Prostate gland (tissue), 2 donors: ENCODE measurements at regions not wholly inside any gene's neighbourhood (a gene's known extent, or its start where the extent isn't known, plus 50 kb on each side); places are given as distances from the start of the nearest gene placed in this dataset.

Experiments
- DNase-seq: peaks from one replicate; pipeline ENCODE4 v3.0.0-alpha.2; 2019; ENCODE audit warnings: low spot score
- H3K27ac ChIP-seq, 2 donors: fragments of 200-600 bp; sonication (generic); 2 replicates each; pipeline ENCODE4 v1.5.1; 2017 to 2019
- H3K27me3 ChIP-seq: fragments of 200-600 bp; sonication (generic); replicated peaks from 2 replicates; pipeline ENCODE4 v1.5.1; 2019; ENCODE audit not compliant: insufficient read depth
- H3K36me3 ChIP-seq, 2 donors: fragments of 200-600 bp; sonication (generic); 1 replicate in 1 of 2; 2 replicates in 1 of 2; pipeline versions ENCODE4 v1.5.1 to v1.8.1; 2017 to 2019
- H3K4me1 ChIP-seq: fragments of 200-600 bp; sonication (generic); replicated peaks from 2 replicates; pipeline ENCODE4 v1.5.1; 2019
- H3K4me3 ChIP-seq, 2 donors: fragments of 200-600 bp; sonication (generic); 2 replicates each; pipeline ENCODE4 v1.5.1; 2017 to 2019
- H3K9me3 ChIP-seq: fragments of 200-600 bp; sonication (generic); 2 replicates; pipeline ENCODE4 v1.5.1; 2017
- CTCF ChIP-seq, 4 experiments: fragments of 200-600 bp in 2 of 4; fragments of 450-650 bp in 2 of 4; sonication (generic) in 2 of 4; IDR thresholded peaks; 1 replicate in 3 of 4; 2 replicates in 1 of 4; pipeline ENCODE4 v1.5.1; 2016 to 2019; ENCODE audit warnings: antibody characterized with exemption in 4 of 4, mild to moderate bottlenecking in 2 of 4, moderate library complexity in 2 of 4
- POLR2A ChIP-seq: fragments of 450-650 bp; IDR thresholded peaks from one replicate; pipeline ENCODE4 v1.6.1; 2016; ENCODE audit warnings: antibody characterized with exemption, mild to moderate bottlenecking
- POLR2AphosphoS5 ChIP-seq: sonication (generic); formaldehyde crosslinking; IDR thresholded peaks from one replicate; pipeline ENCODE4 v1.6.1; 2017; ENCODE audit warnings: antibody characterized with exemption
- WGBS: methylation state at CpG from one replicate; pipeline ENCODE4 v1.1.5; 2018; 5-methylcytosine and 5-hydroxymethylcytosine counted together
- intact Hi-C: fragments of 100-400 bp; cut with DNase I; formaldehyde crosslinking; loops from one replicate; pipeline ENCODE4 v1.14.2; 2022

- Histone ChIP-seq H3K9me3 (no peaks in the 10 kb centered on the region), H3K4me1 (no peaks in the 10 kb centered on the region), H3K27me3 (peaks cover 2% of the 10 kb centered on the region), H3K4me3 (no peak overlapping the region), H3K36me3 (no peaks in the 10 kb centered on the region), H3K27ac (no peak overlapping the region)
- TF ChIP-seq POLR2A, result no peak
- WGBS, result 28% methylated on average over 9 of the region's 9 CpGs
- no peak for DNase-seq
- intact Hi-C loops, result no loop called here
Measured at GRCh38 chr20:40738976-40739375, 49.9 kb upstream of the MAFB start.

- H3K4me1 ChIP-seq, result no peaks in the 10 kb centered on the region
- H3K9me3 ChIP-seq, result no peaks in the 10 kb centered on the region
- WGBS, result 75% methylated on average over 1 of the region's 1 CpG
- intact Hi-C loops, result no loop called here
- H3K36me3 ChIP-seq, result no peaks in the 10 kb centered on the region
- no peak overlapping the region for H3K27ac ChIP-seq
- TF ChIP-seq POLR2A, result no peak
- no peak for TF ChIP-seq CTCF (IDR thresholded peaks at IDR 0.05)
- no peak for TF ChIP-seq POLR2AphosphoS5
- H3K27me3 ChIP-seq, result peaks cover 2% of the 10 kb centered on the region
- DNase-seq, result no peak
- no peak overlapping the region for H3K4me3 ChIP-seq
Measured at GRCh38 chr20:40739841-40740240, 50.8 kb upstream of the MAFB start.

GRCh38 chr20:40741507-40742106 lies 52.6 kb upstream of the MAFB start:
- no peak for TF ChIP-seq POLR2AphosphoS5
- TF ChIP-seq CTCF (IDR thresholded peaks at IDR 0.05), result peak in 3 of 4 experiments; percentile 31 to 44 (median 33)
- no peak overlapping the region for H3K4me3 ChIP-seq
- peak; percentile 13 for DNase-seq
- intact Hi-C loops, result no loop called here
- H3K4me1 ChIP-seq, result no peaks in the 10 kb centered on the region
- no peaks in the 10 kb centered on the region for H3K9me3 ChIP-seq
- no peak overlapping the region for H3K27ac ChIP-seq
- WGBS, result 72% methylated on average over 5 of the region's 6 CpGs
- H3K27me3 ChIP-seq, result peaks cover 2% of the 10 kb centered on the region
- H3K36me3 ChIP-seq, result no peaks in the 10 kb centered on the region

GRCh38 chr20:40743141-40743775 lies 54.2 kb upstream of the MAFB start:
- H3K27me3 ChIP-seq, result peaks cover 2% of the 10 kb centered on the region
- WGBS, result 67% methylated on average over 8 of the region's 8 CpGs
- no peak for DNase-seq
- H3K36me3 ChIP-seq, result no peaks in the 10 kb centered on the region
- H3K4me3 ChIP-seq, result no peak overlapping the region
- H3K4me1 ChIP-seq, result no peaks in the 10 kb centered on the region
- intact Hi-C loops, result no loop called here
- H3K9me3 ChIP-seq, result no peaks in the 10 kb centered on the region
- TF ChIP-seq POLR2A (no peak), CTCF (IDR thresholded peaks at IDR 0.05) (no peak), POLR2AphosphoS5 (no peak)
- H3K27ac ChIP-seq, result no peak overlapping the region

GRCh38 chr20:40744072-40744817 lies 55.2 kb upstream of the MAFB start:
- H3K36me3 ChIP-seq, result no peaks in the 10 kb centered on the region
- H3K9me3 ChIP-seq, result no peaks in the 10 kb centered on the region
- H3K27ac ChIP-seq, result no peak overlapping the region
- no peak overlapping the region for H3K4me3 ChIP-seq
- H3K27me3 ChIP-seq, result peaks cover 2% of the 10 kb centered on the region
- intact Hi-C loops, result no loop called here
- no peak for DNase-seq
- TF ChIP-seq POLR2A (no peak), POLR2AphosphoS5 (no peak), CTCF (IDR thresholded peaks at IDR 0.05) (no peak)
- no peaks in the 10 kb centered on the region for H3K4me1 ChIP-seq
- WGBS, result 62% methylated on average over 15 of the region's 15 CpGs
